Bronchial epithelial cell (primary cell): ENCODE measurements at regions not wholly inside any gene's neighbourhood (a gene's known extent, or its start where the extent isn't known, plus 50 kb on each side); places are given as distances from the start of the nearest gene placed in this dataset.

Experiments used
- DNase-seq: peaks from one replicate; pipeline ENCODE4 v3.0.0-alpha.2; 2010; ENCODE audit warnings: low read depth
- FAIRE-seq: peaks from 2 replicates; lab custom pipeline; 2011; peaks lifted over from hg19 to GRCh38; lab: Jason Lieb, UNC
- H3K27me3 ChIP-seq: 2 replicates; pipeline ENCODE4 v1.5.1; 2011; ENCODE audit warnings: low read length; ENCODE audit not compliant: control insufficient read depth, insufficient read depth
- H3K36me3 ChIP-seq: 2 replicates; pipeline ENCODE4 v1.5.1; 2011; ENCODE audit warnings: low read length; ENCODE audit not compliant: control insufficient read depth, insufficient read depth
- H3K4me3 ChIP-seq: 2 replicates; pipeline ENCODE4 v1.5.1; 2011; ENCODE audit warnings: mild to moderate bottlenecking, low read depth, low read length, control low read depth
- CTCF ChIP-seq: IDR thresholded peaks from 2 replicates; pipeline ENCODE4 v1.5.1; 2011; ENCODE audit warnings: mild to moderate bottlenecking, moderate library complexity, low read length, control low read depth, inconsistent platforms; ENCODE audit not compliant: insufficient read depth, severe bottlenecking

- no peaks in the 10 kb centered on the region for H3K36me3 ChIP-seq
- TF ChIP-seq CTCF: no peak
- DNase-seq: no peak
- FAIRE-seq: no peak
- no peaks in the 10 kb centered on the region for H3K27me3 ChIP-seq
- no peak overlapping the region for H3K4me3 ChIP-seq
These were observed 326.3 kb upstream of the ETAA1 start for GRCh38 chr2:67070826-67071225.

GRCh38 chr2:67075056-67075455 lies 322.1 kb upstream of the ETAA1 start:
- H3K36me3 ChIP-seq: no peaks in the 10 kb centered on the region
- no peaks in the 10 kb centered on the region for H3K27me3 ChIP-seq
- no peak overlapping the region for H3K4me3 ChIP-seq
- TF ChIP-seq CTCF: no peak
- no peak for FAIRE-seq
- DNase-seq: no peak

- no peaks in the 10 kb centered on the region for H3K36me3 ChIP-seq
- H3K4me3 ChIP-seq: no peak overlapping the region
- no peak for TF ChIP-seq CTCF
- DNase-seq (no peak), FAIRE-seq (no peak)
- H3K27me3 ChIP-seq: no peaks in the 10 kb centered on the region
These were observed 321.4 kb upstream of the ETAA1 start for GRCh38 chr2:67075530-67076238.

GRCh38 chr2:67076239-67076624 lies 320.9 kb upstream of the ETAA1 start:
- H3K27me3 ChIP-seq: no peaks in the 10 kb centered on the region
- no peak for DNase-seq
- no peaks in the 10 kb centered on the region for H3K36me3 ChIP-seq
- peak; percentile 86 for FAIRE-seq
- H3K4me3 ChIP-seq: no peak overlapping the region
- TF ChIP-seq CTCF: no peak

- Histone ChIP-seq H3K36me3 (no peaks in the 10 kb centered on the region), H3K27me3 (no peaks in the 10 kb centered on the region), H3K4me3 (no peak overlapping the region)
- no peak for DNase-seq
- FAIRE-seq: no peak
- no peak for TF ChIP-seq CTCF
These were observed 317.4 kb upstream of the ETAA1 start for GRCh38 chr2:67079729-67080128.

- Histone ChIP-seq H3K27me3 (no peaks in the 10 kb centered on the region), H3K36me3 (no peaks in the 10 kb centered on the region), H3K4me3 (no peak overlapping the region)
- no peak for TF ChIP-seq CTCF
- FAIRE-seq (no peak), DNase-seq (no peak)
These were observed 314.3 kb upstream of the ETAA1 start for GRCh38 chr2:67082813-67083212.
